ENCODE measurements at regions not wholly inside any gene's neighbourhood (a gene's known extent, or its start where the extent isn't known, plus 50 kb on each side); places are given as distances from the start of the nearest gene placed in this dataset.

GRCh38 chr10:125291836-125292235, 131.5 kb upstream of the CTBP2 start:
- Histone ChIP-seq H3K9me3 (ENCODE audit: insufficient read depth, low read depth, low read length) (peaks cover 3% of the 10 kb centered on the region; the same call in 1 of the 2 replicates), H3K79me2 (ENCODE audit: insufficient read depth, low read length) (no peaks in the 10 kb centered on the region), H3K4me3 (ENCODE audit: low read length, poor library complexity, severe bottlenecking) (no peak overlapping the region), H3K9ac (ENCODE audit: low read depth, low read length, poor library complexity, severe bottlenecking) (no peak overlapping the region), H4K20me1 (ENCODE audit: insufficient read depth, low read length, poor library complexity, severe bottlenecking) (no peaks in the 10 kb centered on the region), H3K4me2 (ENCODE audit: low read depth, low read length, poor library complexity, severe bottlenecking) (no peak overlapping the region), H3K36me3 (ENCODE audit: insufficient read depth, low read length) (no peaks in the 10 kb centered on the region), H3K27me3 (ENCODE audit: insufficient read depth, low read length, poor library complexity, severe bottlenecking) (no peaks in the 10 kb centered on the region), H3K9me2 (replicated peaks; ENCODE audit: low read depth, low read length) (no peaks in the 10 kb centered on the region), H3K4me1 (ENCODE audit: insufficient read depth, low read length, poor library complexity, severe bottlenecking) (no peaks in the 10 kb centered on the region), H3F3A (ENCODE audit: low read depth) (no peaks in the 10 kb centered on the region), H2AFZ (ENCODE audit: low read length) (no peak overlapping the region)
- TF ChIP-seq EZH2phosphoT487 (IDR thresholded peaks at IDR 0.05; ENCODE audit: borderline replicate concordance): no peak
- TF ChIP-seq CTCF (conservative IDR thresholded peaks at IDR 0.05; ENCODE audit: low read length): no peak

DNA sequence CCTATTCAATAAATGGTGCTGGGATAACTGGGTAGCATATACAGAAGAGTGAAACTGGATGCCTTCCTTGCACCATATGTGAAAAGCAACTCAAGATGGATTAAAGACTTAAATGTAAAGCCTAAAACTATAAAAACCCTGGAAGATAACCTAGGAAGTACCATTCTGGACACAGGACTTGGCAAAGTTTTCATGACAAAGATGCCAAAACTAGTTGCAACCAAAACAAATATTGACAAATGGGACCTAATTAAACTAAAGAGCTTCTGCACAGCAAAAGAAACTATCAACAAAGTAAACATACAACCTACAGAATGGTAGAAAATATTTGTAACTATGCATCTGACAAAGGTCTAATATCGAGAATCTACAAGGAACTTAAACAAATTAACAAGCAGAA, 129.1 kb upstream of the CTBP2 start:
- no peak overlapping the region for H3K9ac ChIP-seq (ENCODE audit: low read depth, low read length, poor library complexity, severe bottlenecking)
- TF ChIP-seq EZH2phosphoT487 (IDR thresholded peaks at IDR 0.05; ENCODE audit: borderline replicate concordance) (no peak), CTCF (conservative IDR thresholded peaks at IDR 0.05; ENCODE audit: low read length) (no peak)
- no peak overlapping the region for H3K4me3 ChIP-seq (ENCODE audit: low read length, poor library complexity, severe bottlenecking)
- H3K4me2 ChIP-seq (ENCODE audit: low read depth, low read length, poor library complexity, severe bottlenecking): no peak overlapping the region
- H3K4me1 ChIP-seq (ENCODE audit: insufficient read depth, low read length, poor library complexity, severe bottlenecking): no peaks in the 10 kb centered on the region
- no peak overlapping the region for H2AFZ ChIP-seq (ENCODE audit: low read length)
- no peaks in the 10 kb centered on the region for H3K36me3 ChIP-seq (ENCODE audit: insufficient read depth, low read length)
- peaks cover 3% of the 10 kb centered on the region; the same call in 1 of the 2 replicates for H3K9me3 ChIP-seq (ENCODE audit: insufficient read depth, low read depth, low read length)
- H3K79me2 ChIP-seq (ENCODE audit: insufficient read depth, low read length): no peaks in the 10 kb centered on the region
- no peaks in the 10 kb centered on the region for H4K20me1 ChIP-seq (ENCODE audit: insufficient read depth, low read length, poor library complexity, severe bottlenecking)
- no peaks in the 10 kb centered on the region for H3K27me3 ChIP-seq (ENCODE audit: insufficient read depth, low read length, poor library complexity, severe bottlenecking)
- no peaks in the 10 kb centered on the region for H3K9me2 ChIP-seq (replicated peaks; ENCODE audit: low read depth, low read length)
- H3F3A ChIP-seq (ENCODE audit: low read depth): no peaks in the 10 kb centered on the region

- Histone ChIP-seq H3K36me3 (ENCODE audit: insufficient read depth, low read length) (no peaks in the 10 kb centered on the region), H3K4me1 (ENCODE audit: insufficient read depth, low read length, poor library complexity, severe bottlenecking) (no peaks in the 10 kb centered on the region), H2AFZ (ENCODE audit: low read length) (no peak overlapping the region), H3K4me3 (ENCODE audit: low read length, poor library complexity, severe bottlenecking) (no peak overlapping the region), H3K9me3 (ENCODE audit: insufficient read depth, low read depth, low read length) (peaks cover 3% of the 10 kb centered on the region; the same call in 1 of the 2 replicates), H3K4me2 (ENCODE audit: low read depth, low read length, poor library complexity, severe bottlenecking) (no peak overlapping the region), H3K79me2 (ENCODE audit: insufficient read depth, low read length) (no peaks in the 10 kb centered on the region), H3K27me3 (ENCODE audit: insufficient read depth, low read length, poor library complexity, severe bottlenecking) (no peaks in the 10 kb centered on the region), H3K9ac (ENCODE audit: low read depth, low read length, poor library complexity, severe bottlenecking) (no peak overlapping the region), H3K9me2 (replicated peaks; ENCODE audit: low read depth, low read length) (no peaks in the 10 kb centered on the region), H3F3A (ENCODE audit: low read depth) (no peaks in the 10 kb centered on the region), H4K20me1 (ENCODE audit: insufficient read depth, low read length, poor library complexity, severe bottlenecking) (no peaks in the 10 kb centered on the region)
- TF ChIP-seq EZH2phosphoT487 (IDR thresholded peaks at IDR 0.05; ENCODE audit: borderline replicate concordance): no peak
- TF ChIP-seq CTCF (conservative IDR thresholded peaks at IDR 0.05; ENCODE audit: low read length): no peak
Measured at GRCh38 chr10:125284875-125285597, 124.7 kb upstream of the CTBP2 start.
